ENCODE measurements at regions not wholly inside any gene's neighbourhood (a gene's known extent, or its start where the extent isn't known, plus 50 kb on each side); places are given as distances from the start of the nearest gene placed in this dataset.

DNA sequence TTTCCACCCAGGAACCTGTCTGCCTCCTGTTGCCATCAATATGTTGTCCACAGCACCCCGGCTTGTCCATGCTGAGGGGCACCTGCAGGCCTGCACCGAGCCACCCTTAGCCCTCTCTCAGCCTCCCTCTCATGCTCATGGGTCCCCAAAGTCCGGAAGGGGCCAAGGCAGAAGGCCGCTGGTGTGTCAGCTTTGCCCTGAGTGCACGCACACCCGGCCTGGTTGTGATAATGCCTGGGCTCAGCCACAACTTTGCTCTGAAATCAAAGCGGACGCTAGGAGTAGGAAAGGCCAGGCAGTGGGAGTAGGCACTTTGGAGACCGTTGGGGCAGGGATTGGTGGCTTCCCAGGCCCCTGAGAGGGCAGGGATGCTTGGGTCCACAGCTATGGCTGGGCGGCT lies 201.8 kb upstream of the NUDT12 start:
- intact Hi-C loops (cut with DNase I; ENCODE audit: low total_unique reads): no loop called here
- 76 to 91% (median 83%) methylated on average over 9 to 10 of the region's 10 CpGs for WGBS, 5 donors
- DNase-seq: no peak
- Histone ChIP-seq H3K4me1 (no peaks in the 10 kb centered on the region), H3K27me3 (no peaks in the 10 kb centered on the region), H3K9me3 (peaks cover 0 to 5% (median 2%) of the 10 kb centered on the region in 4 donors), H3K4me3 (no peak overlapping the region), H3K27ac (no peak overlapping the region), H3K36me3 (no peaks in the 10 kb centered on the region)
- no peak for TF ChIP-seq POLR2A (IDR thresholded peaks at IDR 0.05)
- TF ChIP-seq, protein P1, sequence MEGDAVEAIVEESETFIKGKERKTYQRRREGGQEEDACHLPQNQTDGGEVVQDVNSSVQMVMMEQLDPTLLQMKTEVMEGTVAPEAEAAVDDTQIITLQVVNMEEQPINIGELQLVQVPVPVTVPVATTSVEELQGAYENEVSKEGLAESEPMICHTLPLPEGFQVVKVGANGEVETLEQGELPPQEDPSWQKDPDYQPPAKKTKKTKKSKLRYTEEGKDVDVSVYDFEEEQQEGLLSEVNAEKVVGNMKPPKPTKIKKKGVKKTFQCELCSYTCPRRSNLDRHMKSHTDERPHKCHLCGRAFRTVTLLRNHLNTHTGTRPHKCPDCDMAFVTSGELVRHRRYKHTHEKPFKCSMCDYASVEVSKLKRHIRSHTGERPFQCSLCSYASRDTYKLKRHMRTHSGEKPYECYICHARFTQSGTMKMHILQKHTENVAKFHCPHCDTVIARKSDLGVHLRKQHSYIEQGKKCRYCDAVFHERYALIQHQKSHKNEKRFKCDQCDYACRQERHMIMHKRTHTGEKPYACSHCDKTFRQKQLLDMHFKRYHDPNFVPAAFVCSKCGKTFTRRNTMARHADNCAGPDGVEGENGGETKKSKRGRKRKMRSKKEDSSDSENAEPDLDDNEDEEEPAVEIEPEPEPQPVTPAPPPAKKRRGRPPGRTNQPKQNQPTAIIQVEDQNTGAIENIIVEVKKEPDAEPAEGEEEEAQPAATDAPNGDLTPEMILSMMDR (IDR thresholded peaks at IDR 0.05): no peak
- no peak for TF ChIP-seq POLR2AphosphoS5 (IDR thresholded peaks at IDR 0.05)
- TF ChIP-seq EP300 (IDR thresholded peaks at IDR 0.05): no peak

DNA sequence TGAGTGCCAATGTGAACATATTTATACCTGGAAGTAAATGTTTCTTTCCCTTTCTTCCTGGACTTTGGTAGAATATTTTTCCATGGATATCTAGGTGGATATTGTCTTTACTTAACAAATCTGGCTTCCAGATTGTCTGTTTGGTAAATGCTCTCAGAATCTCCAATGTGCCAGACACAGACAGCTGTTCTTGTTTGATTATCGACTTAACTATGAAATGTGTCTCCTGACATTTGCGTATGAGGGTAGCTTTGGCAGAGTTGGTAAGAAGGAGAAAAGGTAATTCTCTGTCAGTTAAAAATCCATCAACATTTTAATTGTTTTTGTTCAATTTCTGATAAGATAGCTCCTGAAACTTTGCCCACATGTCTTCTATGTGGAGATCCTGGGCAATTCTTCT lies 196.4 kb upstream of the NUDT12 start:
- Histone ChIP-seq H3K4me1 (no peaks in the 10 kb centered on the region), H3K27me3 (no peaks in the 10 kb centered on the region), H3K4me3 (no peak overlapping the region), H3K27ac (no peak overlapping the region), H3K9me3 (no peaks in the 10 kb centered on the region), H3K36me3 (no peaks in the 10 kb centered on the region)
- TF ChIP-seq POLR2AphosphoS5 (IDR thresholded peaks at IDR 0.05): no peak
- no peak for TF ChIP-seq POLR2A (IDR thresholded peaks at IDR 0.05)
- TF ChIP-seq EP300 (IDR thresholded peaks at IDR 0.05): no peak
- TF ChIP-seq, protein P1 (IDR thresholded peaks at IDR 0.05): no peak
- intact Hi-C loops (cut with DNase I; ENCODE audit: low total_unique reads): no loop called here
- WGBS, 5 donors: 82 to 91% (median 88%) methylated on average over 2 of the region's 2 CpGs
- DNase-seq: no peak

DNA sequence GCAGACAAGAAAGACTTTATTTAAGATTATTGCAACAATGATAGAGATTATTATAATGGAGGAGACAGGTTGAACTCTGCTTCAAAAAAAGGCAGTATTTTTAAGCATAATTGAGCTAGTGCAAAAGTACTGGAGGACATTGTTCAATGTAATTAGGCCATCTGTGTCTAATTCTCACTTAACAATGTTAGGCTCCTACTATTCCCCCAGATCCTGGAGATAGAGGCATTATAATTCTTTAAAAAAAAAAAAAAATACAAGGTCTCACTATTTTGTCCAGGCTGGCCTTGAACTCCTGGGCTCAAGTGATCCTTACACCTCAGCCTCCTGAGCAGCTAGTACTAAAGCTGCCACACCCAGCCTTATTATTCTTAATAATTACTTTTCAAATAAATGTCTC lies 193.4 kb upstream of the NUDT12 start:
- intact Hi-C loops (cut with DNase I; ENCODE audit: low total_unique reads): no loop called here
- Histone ChIP-seq H3K9me3 (no peaks in the 10 kb centered on the region), H3K27me3 (no peaks in the 10 kb centered on the region), H3K36me3 (no peaks in the 10 kb centered on the region), H3K4me3 (no peak overlapping the region), H3K4me1 (no peaks in the 10 kb centered on the region), H3K27ac (no peak overlapping the region)
- no peak for TF ChIP-seq POLR2AphosphoS5 (IDR thresholded peaks at IDR 0.05)
- TF ChIP-seq, protein P1 (IDR thresholded peaks at IDR 0.05): no peak
- no peak for TF ChIP-seq EP300 (IDR thresholded peaks at IDR 0.05)
- TF ChIP-seq POLR2A (IDR thresholded peaks at IDR 0.05): no peak
- no peak for DNase-seq

DNA sequence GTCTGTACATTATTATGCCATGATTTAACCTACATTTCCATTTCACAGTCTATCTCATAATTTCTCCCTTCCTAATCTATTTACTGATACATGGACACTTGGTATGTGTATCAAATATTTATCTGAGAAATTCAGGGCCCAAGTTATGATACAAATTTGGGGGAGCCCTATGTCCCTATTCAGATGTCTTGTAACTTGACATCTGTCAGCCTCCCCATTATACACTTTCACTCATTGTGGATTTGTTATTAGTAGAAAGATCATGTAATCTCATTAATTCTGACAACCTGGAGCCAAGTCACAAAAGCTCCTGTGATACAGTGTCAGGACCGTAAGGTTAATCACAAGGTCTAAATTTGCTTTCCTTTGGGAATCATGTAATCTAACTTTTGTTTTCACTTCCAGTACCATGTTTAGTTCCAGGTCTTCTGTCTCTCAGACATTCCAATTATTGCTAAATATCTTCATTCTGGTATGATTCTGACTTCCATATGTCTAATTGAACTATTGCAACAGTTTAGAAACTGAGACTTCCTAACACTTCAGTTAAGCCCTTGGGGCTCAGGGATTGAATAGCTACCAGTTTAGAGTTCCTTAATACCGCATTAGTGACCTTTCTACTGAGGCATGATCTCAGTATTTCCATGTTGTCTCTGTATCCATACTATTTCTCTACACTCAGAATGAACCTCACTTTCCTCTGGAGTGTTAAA lies 182.9 kb upstream of the NUDT12 start:
- no peaks in the 10 kb centered on the region for H3K9me3 ChIP-seq
- no peaks in the 10 kb centered on the region for H3K4me1 ChIP-seq
- H3K27ac ChIP-seq: no peak overlapping the region
- no peak for DNase-seq
- no peak overlapping the region for H3K4me3 ChIP-seq
- intact Hi-C loops (cut with DNase I; ENCODE audit: low total_unique reads): no loop called here
- H3K27me3 ChIP-seq: no peaks in the 10 kb centered on the region
- WGBS, 5 donors: 84 to 92% (median 89%) methylated on average over 2 of the region's 2 CpGs
- no peaks in the 10 kb centered on the region for H3K36me3 ChIP-seq
- TF ChIP-seq POLR2AphosphoS5 (IDR thresholded peaks at IDR 0.05): no peak

DNA sequence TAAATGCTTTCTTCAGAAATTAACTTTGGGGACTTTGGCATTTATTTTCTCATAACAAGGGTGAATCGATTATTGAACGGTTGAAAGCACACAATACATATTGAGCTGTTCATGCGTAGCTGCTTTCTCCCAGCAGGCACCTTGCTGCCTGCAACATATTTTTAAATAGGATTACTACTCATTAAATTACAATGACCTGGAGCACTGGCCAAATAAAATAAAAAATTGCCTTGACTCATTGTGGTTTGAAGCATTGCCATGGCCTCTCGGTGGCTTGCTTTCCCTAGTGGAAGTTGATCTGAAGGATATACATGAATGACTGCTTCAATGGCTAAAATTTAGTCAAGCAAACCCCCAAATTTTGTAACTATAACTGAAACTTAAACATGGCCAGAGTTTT lies 181.6 kb upstream of the NUDT12 start:
- Histone ChIP-seq H3K4me1 (no peaks in the 10 kb centered on the region), H3K27me3 (no peaks in the 10 kb centered on the region), H3K9me3 (no peaks in the 10 kb centered on the region), H3K27ac (no peak overlapping the region), H3K36me3 (no peaks in the 10 kb centered on the region), H3K4me3 (no peak overlapping the region)
- TF ChIP-seq, protein P1 (IDR thresholded peaks at IDR 0.05): no peak
- TF ChIP-seq EP300 (IDR thresholded peaks at IDR 0.05) (no peak), POLR2A (IDR thresholded peaks at IDR 0.05) (no peak), POLR2AphosphoS5 (IDR thresholded peaks at IDR 0.05) (no peak)
- intact Hi-C loops (cut with DNase I; ENCODE audit: low total_unique reads): no loop called here
- no peak for DNase-seq
- WGBS, 5 donors: 71 to 82% (median 76%) methylated on average over 4 of the region's 4 CpGs

Measured in stomach (tissue), 8 donors.